HG03025 (cell line): ENCODE measurements at regions not wholly inside any gene's neighbourhood (a gene's known extent, or its start where the extent isn't known, plus 50 kb on each side); places are given as distances from the start of the nearest gene placed in this dataset.

Experiments used
- ATAC-seq: cut with Tn5 transposase; IDR thresholded peaks from one replicate; pipeline ENCODE4 v1.9.1; 2021; ENCODE audit warnings: mild to moderate bottlenecking, moderate library complexity; ENCODE audit not compliant: unreplicated experiment, low FRiP score

GRCh38 chr1:218525451-218526197 is 180.5 kb downstream of the TGFB2 start:
- no peak for ATAC-seq

GRCh38 chr1:218526198-218526580 is 181.1 kb downstream of the TGFB2 start:
- ATAC-seq: no peak

- ATAC-seq: no peak
Measured at GRCh38 chr1:218527737-218528136, 182.6 kb downstream of the TGFB2 start.

- no peak for ATAC-seq
Measured at GRCh38 chr1:218529646-218530300, 184.6 kb downstream of the TGFB2 start.

- ATAC-seq: no peak
Measured at GRCh38 chr1:218531936-218532335, 186.8 kb downstream of the TGFB2 start.

GRCh38 chr1:218536296-218536986 is 191.3 kb downstream of the TGFB2 start:
- ATAC-seq: no peak

- no peak for ATAC-seq
Measured at GRCh38 chr1:218537122-218537913, 192.2 kb downstream of the TGFB2 start.

GRCh38 chr1:218538341-218538740 is 193.2 kb downstream of the TGFB2 start:
- no peak for ATAC-seq

- ATAC-seq: no peak
Measured at GRCh38 chr1:218546314-218546713, 201.2 kb downstream of the TGFB2 start.

- no peak for ATAC-seq
Measured at GRCh38 chr1:218547957-218548730, 203.0 kb downstream of the TGFB2 start.

- no peak for ATAC-seq
Measured at GRCh38 chr1:218548764-218549163, 203.6 kb downstream of the TGFB2 start.

GRCh38 chr1:218553197-218553596 is 208.1 kb downstream of the TGFB2 start:
- no peak for ATAC-seq

- no peak for ATAC-seq
Measured at GRCh38 chr1:218556016-218556415, 210.9 kb downstream of the TGFB2 start.

GRCh38 chr1:218557731-218558130 is 212.6 kb downstream of the TGFB2 start:
- no peak for ATAC-seq

- ATAC-seq: no peak
Measured at GRCh38 chr1:218558271-218558810, 213.2 kb downstream of the TGFB2 start.

GRCh38 chr1:218565377-218565776 is 220.2 kb downstream of the TGFB2 start:
- ATAC-seq: no peak

- ATAC-seq: no peak
Measured at GRCh38 chr1:218568962-218569550, 223.9 kb downstream of the TGFB2 start.

GRCh38 chr1:218570456-218570855 is 225.3 kb downstream of the TGFB2 start:
- ATAC-seq: no peak

- ATAC-seq: no peak
Measured at GRCh38 chr1:218571491-218571890, 226.4 kb downstream of the TGFB2 start.
